Transverse colon (tissue), 4 donors: ENCODE measurements at regions not wholly inside any gene's neighbourhood (a gene's known extent, or its start where the extent isn't known, plus 50 kb on each side); places are given as distances from the start of the nearest gene placed in this dataset.

Experiments
- DNase-seq: peaks from one replicate; pipeline ENCODE4 v3.0.0-alpha.2; 2019
- H3K27ac ChIP-seq, 4 donors: fragments of 200-600 bp; sonication (generic); 2 replicates each; pipeline ENCODE4 v1.5.1; 2016 to 2018; ENCODE audit warnings: inconsistent platforms in 4 of 4
- H3K27me3 ChIP-seq: fragments of 200-600 bp; sonication (generic); 2 replicates; pipeline ENCODE4 v1.5.1; 2017; ENCODE audit warnings: inconsistent platforms
- H3K36me3 ChIP-seq, 4 donors: fragments of 200-600 bp; sonication (generic); 2 replicates each; pipeline ENCODE4 v1.5.1; 2017 to 2019; ENCODE audit warnings: inconsistent platforms in 4 of 4
- H3K4me1 ChIP-seq, 4 donors: fragments of 200-600 bp; sonication (generic); 2 replicates each; pipeline ENCODE4 v1.5.1; 2017 to 2020; ENCODE audit warnings: inconsistent platforms in 4 of 4
- H3K4me3 ChIP-seq, 4 donors: fragments of 200-600 bp; sonication (generic); 1 replicate in 1 of 4; 2 replicates in 3 of 4; pipeline versions ENCODE4 v1.5.1 to v1.6.1; 2017 to 2019; ENCODE audit warnings: inconsistent platforms in 4 of 4
- H3K9me3 ChIP-seq, 2 donors: fragments of 200-600 bp; sonication (generic); 2 replicates each; pipeline ENCODE4 v1.5.1; 2017 to 2019; ENCODE audit warnings: inconsistent platforms in 2 of 2
- CTCF ChIP-seq, 5 experiments: fragments of 200-600 bp in 3 of 5; fragments of 450-650 bp in 2 of 5; sonication (generic) in 3 of 5; IDR thresholded peaks; 1 replicate in 2 of 5; 2 replicates in 3 of 5; pipeline ENCODE4 v1.5.1; 2016 to 2017; ENCODE audit warnings: antibody characterized with exemption in 5 of 5, inconsistent platforms in 3 of 5, mild to moderate bottlenecking in 2 of 5, moderate library complexity in 1 of 5
- EP300 ChIP-seq: sonication (generic); formaldehyde crosslinking; IDR thresholded peaks from one replicate; pipeline ENCODE4 v1.6.1; 2017; ENCODE audit warnings: antibody characterized with exemption, low read depth
- POLR2A ChIP-seq: fragments of 450-650 bp; IDR thresholded peaks from one replicate; pipeline ENCODE4 v1.6.1; 2016; ENCODE audit warnings: antibody characterized with exemption, mild to moderate bottlenecking, moderate library complexity
- POLR2AphosphoS5 ChIP-seq, 3 donors: sonication (generic); formaldehyde crosslinking; IDR thresholded peaks; one replicate each; pipeline ENCODE4 v1.6.1; 2016; ENCODE audit warnings: antibody characterized with exemption in 3 of 3
- WGBS, 2 donors: methylation state at CpG; one replicate each; pipeline ENCODE4 v1.1.5; 2018; ENCODE audit warnings: low coverage in 1 of 2; 5-methylcytosine and 5-hydroxymethylcytosine counted together
- in situ Hi-C, 4 donors: fragments of 200-750 bp; cut with MboI; loops; one replicate each; pipeline versions ENCODE4 v1.15.0 to v1.15.1; 2017; ENCODE audit warnings: low sequenced_read_pairs in 3 of 4, low pct_ligation_motif_present in 1 of 4, low pct_unique_long_range_greater_than_20kb in 1 of 4
- intact Hi-C: fragments of 100-400 bp; cut with DNase I; formaldehyde crosslinking; loops from one replicate; pipeline ENCODE4 v1.15.1; 2023; ENCODE audit warnings: low total_unique reads

GRCh38 chr12:89210277-89210676 is 142.0 kb downstream of the DUSP6 start:
- 78 to 84% methylated on average over 2 of the region's 2 CpGs for WGBS, 2 donors
- in situ Hi-C loops, result no loop called here
- intact Hi-C loops, result no loop called here
- H3K4me1 ChIP-seq, result peaks cover 0 to 17% (median 9%) of the 10 kb centered on the region in 4 donors
- H3K27ac ChIP-seq, result no peak overlapping the region
- H3K36me3 ChIP-seq, result no peaks in the 10 kb centered on the region
- TF ChIP-seq EP300, result no peak
- TF ChIP-seq POLR2AphosphoS5 (IDR thresholded peaks at IDR 0.05), result no peak
- no peak for TF ChIP-seq POLR2A
- TF ChIP-seq CTCF (IDR thresholded peaks at IDR 0.05), result no peak
- H3K4me3 ChIP-seq, result no peak overlapping the region
- H3K27me3 ChIP-seq, result no peaks in the 10 kb centered on the region
- DNase-seq, result no peak
- H3K9me3 ChIP-seq, result no peaks in the 10 kb centered on the region

DNA sequence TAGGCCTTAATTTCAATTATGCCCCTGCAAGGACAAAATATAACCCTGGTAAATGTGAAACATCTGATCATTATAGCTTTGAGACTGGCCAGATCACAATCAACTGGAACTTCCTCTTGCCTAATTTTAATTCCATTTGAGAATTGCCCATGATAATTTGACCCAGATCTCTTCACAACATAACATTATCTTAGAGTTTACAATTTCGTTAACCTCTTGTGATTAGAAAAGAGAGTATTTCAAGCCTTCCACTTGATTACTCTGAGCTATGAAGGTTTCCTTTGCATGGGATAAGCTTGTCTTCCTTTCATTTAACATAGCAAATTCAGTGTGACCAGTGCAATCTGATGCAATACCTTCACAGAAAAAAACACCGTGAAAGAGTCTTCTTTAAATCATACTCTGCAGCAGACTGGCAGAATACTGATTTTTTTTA is 143.6 kb downstream of the DUSP6 start:
- WGBS, 2 donors, result 70 to 78% methylated on average over 2 of the region's 2 CpGs
- intact Hi-C loops, result loop anchor here (10.0 kb wide), 1 partner anchor 324 kb away; no protein-coding TSS in a partner anchor

DNA sequence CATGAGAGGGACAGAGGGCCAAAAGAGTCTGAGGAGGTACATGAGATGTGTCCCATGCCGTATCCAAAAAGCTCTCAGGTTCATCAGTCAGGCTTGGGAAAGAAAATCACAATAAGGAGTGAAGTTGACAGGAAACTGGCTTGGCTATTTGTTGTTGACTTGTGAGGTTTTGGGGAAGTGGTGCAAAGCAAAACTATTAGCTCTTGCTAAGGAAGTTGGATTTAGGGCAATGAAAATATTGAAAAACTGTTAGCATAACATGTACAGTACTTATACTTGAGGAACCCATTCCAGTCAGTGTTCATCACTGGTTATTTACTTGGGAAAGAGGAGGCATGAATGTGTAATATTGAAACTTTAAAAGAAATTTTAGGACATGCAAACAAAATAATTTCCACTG is 145.9 kb downstream of the DUSP6 start:
- WGBS, 2 donors, result 92% methylated on average over 1 of the region's 1 CpG; no CpG with 5 or more reads in 1 of the 2 donors
- H3K27ac ChIP-seq, result no peak overlapping the region
- in situ Hi-C loops, result no loop called here

More for the DNA sequence above, 143.6 kb downstream of the DUSP6 start:
- no peak for DNase-seq
- no peaks in the 10 kb centered on the region for H3K36me3 ChIP-seq
- H3K27me3 ChIP-seq, result no peaks in the 10 kb centered on the region
- H3K4me3 ChIP-seq, result no peak overlapping the region
- no peak overlapping the region for H3K27ac ChIP-seq
- H3K4me1 ChIP-seq, result peaks cover 0 to 17% (median 9%) of the 10 kb centered on the region in 4 donors
- in situ Hi-C loops, result no loop called here
- TF ChIP-seq CTCF (IDR thresholded peaks at IDR 0.05) (no peak), EP300 (no peak), POLR2AphosphoS5 (IDR thresholded peaks at IDR 0.05) (no peak), POLR2A (no peak)
- H3K9me3 ChIP-seq, result no peaks in the 10 kb centered on the region

DNA sequence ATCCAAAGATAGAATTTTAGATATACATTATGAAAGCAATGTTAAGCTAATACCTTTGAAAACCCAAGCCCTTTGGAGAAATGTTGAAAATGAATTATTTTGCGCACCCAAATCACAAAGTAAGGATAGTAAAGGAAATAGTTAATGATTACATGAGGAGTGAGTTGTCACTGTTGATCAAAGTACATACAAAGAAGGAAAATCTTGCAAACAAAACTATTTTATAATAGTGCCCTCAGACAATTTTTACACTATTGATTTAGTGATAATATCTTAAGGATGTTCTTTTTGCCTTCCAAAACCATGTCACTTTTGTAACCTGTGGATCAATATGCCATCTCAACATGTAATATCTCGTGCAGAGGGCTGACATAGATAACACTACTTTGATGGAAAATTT is 146.8 kb downstream of the DUSP6 start:
- intact Hi-C loops (loop anchor here (10.0 kb wide), 1 partner anchor 321 kb away; no protein-coding TSS in a partner anchor), in situ Hi-C loops (no loop called here)
- H3K27ac ChIP-seq, result no peak overlapping the region
- 81 to 93% methylated on average over 2 of the region's 2 CpGs for WGBS, 2 donors
- H3K4me3 ChIP-seq, result no peak overlapping the region
- H3K9me3 ChIP-seq, result no peaks in the 10 kb centered on the region
- no peak for DNase-seq
- H3K27me3 ChIP-seq, result no peaks in the 10 kb centered on the region
- TF ChIP-seq POLR2A (no peak), EP300 (no peak), POLR2AphosphoS5 (IDR thresholded peaks at IDR 0.05) (no peak), CTCF (IDR thresholded peaks at IDR 0.05) (no peak)
- no peaks in the 10 kb centered on the region for H3K4me1 ChIP-seq
- H3K36me3 ChIP-seq, result no peaks in the 10 kb centered on the region

More for the DNA sequence above, 145.9 kb downstream of the DUSP6 start:
- intact Hi-C loops, result loop anchor here (10.0 kb wide), 1 partner anchor 322 kb away; no protein-coding TSS in a partner anchor
- DNase-seq, result no peak
- no peak for TF ChIP-seq POLR2A
- no peak for TF ChIP-seq POLR2AphosphoS5 (IDR thresholded peaks at IDR 0.05)
- TF ChIP-seq EP300, result no peak
- no peak for TF ChIP-seq CTCF (IDR thresholded peaks at IDR 0.05)
- H3K36me3 ChIP-seq, result no peaks in the 10 kb centered on the region
- H3K4me1 ChIP-seq, result no peaks in the 10 kb centered on the region
- H3K4me3 ChIP-seq, result no peak overlapping the region
- no peaks in the 10 kb centered on the region for H3K9me3 ChIP-seq
- no peaks in the 10 kb centered on the region for H3K27me3 ChIP-seq
